ENCODE measurements at regions not wholly inside any gene's neighbourhood (a gene's known extent, or its start where the extent isn't known, plus 50 kb on each side); places are given as distances from the start of the nearest gene placed in this dataset.

DNA sequence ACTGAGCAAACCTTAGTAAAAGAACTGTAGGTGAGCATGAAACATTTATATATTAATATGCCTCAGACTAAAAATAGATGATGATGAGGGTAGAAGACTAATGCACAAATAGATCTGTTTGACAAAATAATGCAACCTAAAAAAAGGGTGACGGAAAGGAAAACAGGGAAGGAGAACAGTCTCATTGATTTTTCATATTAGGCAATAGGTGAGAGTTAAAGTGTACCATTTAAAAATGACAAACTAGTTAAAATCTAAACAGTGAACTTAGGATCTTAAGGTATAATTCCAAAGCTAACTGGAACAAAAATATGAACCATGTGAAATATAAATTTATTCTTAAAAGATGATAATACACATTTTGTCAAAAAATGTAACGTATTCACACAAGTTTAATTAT lies 1347.6 kb downstream of the SI start:
- TF ChIP-seq CTCF (IDR thresholded peaks at IDR 0.05; ENCODE audit: low read length), result no peak
- TF ChIP-seq EZH2 (IDR thresholded peaks at IDR 0.05; ENCODE audit: borderline replicate concordance, low read length), result no peak
